ENCODE measurements at regions not wholly inside any gene's neighbourhood (a gene's known extent, or its start where the extent isn't known, plus 50 kb on each side); places are given as distances from the start of the nearest gene placed in this dataset.

DNA sequence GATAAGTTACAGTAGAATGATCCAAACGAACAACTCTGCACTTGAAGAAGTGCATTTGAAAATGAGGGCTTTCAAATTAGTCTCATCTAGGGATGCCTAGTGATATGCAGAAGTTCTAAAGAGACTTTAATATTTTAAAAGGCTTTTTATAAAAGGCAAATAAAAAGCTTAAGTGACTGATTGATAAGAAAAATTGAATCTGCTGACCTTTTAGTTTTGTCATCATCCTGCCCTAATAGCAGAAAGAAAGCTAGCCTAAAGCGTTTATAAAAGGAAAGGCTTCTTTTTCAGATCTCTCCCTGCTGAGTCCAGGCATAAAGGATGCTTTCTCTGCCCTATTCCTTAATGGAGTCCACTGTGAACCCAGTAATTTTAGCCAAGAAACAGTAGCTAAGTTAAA is 72.7 kb upstream of the ALDH1L1 start:
- DNase-seq (ENCODE audit: low spot score): no peak
- no peaks in the 10 kb centered on the region for H3K27me3 ChIP-seq (ENCODE audit: control insufficient read depth in 4 of 4, insufficient read depth in 4 of 4, low read length in 3 of 4)
- H3K4me3 ChIP-seq (ENCODE audit: low read depth in 1 of 3, low read length in 3 of 3): no peak overlapping the region
- H3K9ac ChIP-seq (ENCODE audit: low read depth in 1 of 2, low read length in 2 of 2): no peak overlapping the region
- no peaks in the 10 kb centered on the region for H3K36me3 ChIP-seq (ENCODE audit: control insufficient read depth in 4 of 4, insufficient read depth in 3 of 4, low read depth in 1 of 4, low read length in 3 of 4)
- TF ChIP-seq RAD21 (IDR thresholded peaks at IDR 0.05) (no peak), TAF1 (conservative IDR thresholded peaks at IDR 0.05) (no peak), SP1 (IDR thresholded peaks at IDR 0.05) (no peak), EGR1 (IDR thresholded peaks at IDR 0.05; ENCODE audit: low read depth in 2 of 2) (no peak), ATF3 (IDR thresholded peaks at IDR 0.05) (no peak), FOXA1 (IDR thresholded peaks at IDR 0.05) (no peak), FOXA2 (IDR thresholded peaks at IDR 0.05) (no peak), HNF4A (conservative IDR thresholded peaks at IDR 0.05) (no peak), HNF4G (IDR thresholded peaks at IDR 0.05) (no peak), CTCF (IDR thresholded peaks at IDR 0.05; ENCODE audit: low read depth, low read length, missing input control) (no peak), GABPA (IDR thresholded peaks at IDR 0.05 in 1 of 2, conservative IDR thresholded peaks at IDR 0.05 in 1 of 2) (no peak)
- no peaks in the 10 kb centered on the region for H3K4me1 ChIP-seq (ENCODE audit: control insufficient read depth in 4 of 4, insufficient read depth in 4 of 4, low read length in 3 of 4)
- H3K27ac ChIP-seq (ENCODE audit: low read depth in 1 of 2, low read length in 2 of 2): no peak overlapping the region
- 87% methylated on average over 2 of the region's 2 CpGs for WGBS
- H3K9me3 ChIP-seq (ENCODE audit: control insufficient read depth in 4 of 4, low read length in 3 of 4): no peaks in the 10 kb centered on the region

DNA sequence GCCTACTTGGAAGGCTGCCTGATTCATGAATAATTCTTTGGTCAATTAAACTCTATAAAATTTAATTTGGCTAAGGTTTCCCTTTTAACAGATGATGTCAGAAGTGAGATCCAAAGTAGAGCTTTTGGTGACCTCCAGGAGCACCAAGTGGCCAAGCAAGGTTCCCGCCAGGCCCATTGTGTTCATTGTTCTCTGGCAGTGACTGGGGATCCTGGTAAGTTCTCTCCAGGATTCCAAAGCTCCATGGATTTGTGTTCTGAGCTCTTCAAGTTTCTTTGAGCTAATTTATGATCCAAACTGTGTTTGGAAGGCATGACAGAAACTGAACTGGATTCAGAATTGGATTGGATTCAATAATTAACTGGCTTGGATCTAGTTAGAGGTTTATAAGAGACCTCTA is 72.0 kb upstream of the ALDH1L1 start:
- H3K4me1 ChIP-seq (ENCODE audit: control insufficient read depth in 4 of 4, insufficient read depth in 4 of 4, low read length in 3 of 4): no peaks in the 10 kb centered on the region
- TF ChIP-seq ATF3 (IDR thresholded peaks at IDR 0.05) (no peak), SP1 (IDR thresholded peaks at IDR 0.05) (no peak), HNF4A (conservative IDR thresholded peaks at IDR 0.05) (no peak), EGR1 (IDR thresholded peaks at IDR 0.05; ENCODE audit: low read depth in 2 of 2) (no peak), HNF4G (IDR thresholded peaks at IDR 0.05) (no peak), JUND (IDR thresholded peaks at IDR 0.05) (no peak), GABPA (IDR thresholded peaks at IDR 0.05 in 1 of 2, conservative IDR thresholded peaks at IDR 0.05 in 1 of 2) (no peak), NR2F2 (IDR thresholded peaks at IDR 0.05) (no peak), TAF1 (conservative IDR thresholded peaks at IDR 0.05) (no peak), RXRA (IDR thresholded peaks at IDR 0.05) (no peak), YY1 (IDR thresholded peaks at IDR 0.05) (no peak), FOXA1 (IDR thresholded peaks at IDR 0.05) (no peak), FOXA2 (IDR thresholded peaks at IDR 0.05) (no peak), CTCF (IDR thresholded peaks at IDR 0.05; ENCODE audit: low read depth, low read length, missing input control) (no peak), RAD21 (IDR thresholded peaks at IDR 0.05) (no peak)
- TF ChIP-seq, protein P1, sequence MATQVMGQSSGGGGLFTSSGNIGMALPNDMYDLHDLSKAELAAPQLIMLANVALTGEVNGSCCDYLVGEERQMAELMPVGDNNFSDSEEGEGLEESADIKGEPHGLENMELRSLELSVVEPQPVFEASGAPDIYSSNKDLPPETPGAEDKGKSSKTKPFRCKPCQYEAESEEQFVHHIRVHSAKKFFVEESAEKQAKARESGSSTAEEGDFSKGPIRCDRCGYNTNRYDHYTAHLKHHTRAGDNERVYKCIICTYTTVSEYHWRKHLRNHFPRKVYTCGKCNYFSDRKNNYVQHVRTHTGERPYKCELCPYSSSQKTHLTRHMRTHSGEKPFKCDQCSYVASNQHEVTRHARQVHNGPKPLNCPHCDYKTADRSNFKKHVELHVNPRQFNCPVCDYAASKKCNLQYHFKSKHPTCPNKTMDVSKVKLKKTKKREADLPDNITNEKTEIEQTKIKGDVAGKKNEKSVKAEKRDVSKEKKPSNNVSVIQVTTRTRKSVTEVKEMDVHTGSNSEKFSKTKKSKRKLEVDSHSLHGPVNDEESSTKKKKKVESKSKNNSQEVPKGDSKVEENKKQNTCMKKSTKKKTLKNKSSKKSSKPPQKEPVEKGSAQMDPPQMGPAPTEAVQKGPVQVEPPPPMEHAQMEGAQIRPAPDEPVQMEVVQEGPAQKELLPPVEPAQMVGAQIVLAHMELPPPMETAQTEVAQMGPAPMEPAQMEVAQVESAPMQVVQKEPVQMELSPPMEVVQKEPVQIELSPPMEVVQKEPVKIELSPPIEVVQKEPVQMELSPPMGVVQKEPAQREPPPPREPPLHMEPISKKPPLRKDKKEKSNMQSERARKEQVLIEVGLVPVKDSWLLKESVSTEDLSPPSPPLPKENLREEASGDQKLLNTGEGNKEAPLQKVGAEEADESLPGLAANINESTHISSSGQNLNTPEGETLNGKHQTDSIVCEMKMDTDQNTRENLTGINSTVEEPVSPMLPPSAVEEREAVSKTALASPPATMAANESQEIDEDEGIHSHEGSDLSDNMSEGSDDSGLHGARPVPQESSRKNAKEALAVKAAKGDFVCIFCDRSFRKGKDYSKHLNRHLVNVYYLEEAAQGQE (IDR thresholded peaks at IDR 0.05): no peak
- TF ChIP-seq, protein P2, sequence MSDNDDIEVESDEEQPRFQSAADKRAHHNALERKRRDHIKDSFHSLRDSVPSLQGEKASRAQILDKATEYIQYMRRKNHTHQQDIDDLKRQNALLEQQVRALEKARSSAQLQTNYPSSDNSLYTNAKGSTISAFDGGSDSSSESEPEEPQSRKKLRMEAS (IDR thresholded peaks at IDR 0.05): no peak
- TF ChIP-seq, protein P3, sequence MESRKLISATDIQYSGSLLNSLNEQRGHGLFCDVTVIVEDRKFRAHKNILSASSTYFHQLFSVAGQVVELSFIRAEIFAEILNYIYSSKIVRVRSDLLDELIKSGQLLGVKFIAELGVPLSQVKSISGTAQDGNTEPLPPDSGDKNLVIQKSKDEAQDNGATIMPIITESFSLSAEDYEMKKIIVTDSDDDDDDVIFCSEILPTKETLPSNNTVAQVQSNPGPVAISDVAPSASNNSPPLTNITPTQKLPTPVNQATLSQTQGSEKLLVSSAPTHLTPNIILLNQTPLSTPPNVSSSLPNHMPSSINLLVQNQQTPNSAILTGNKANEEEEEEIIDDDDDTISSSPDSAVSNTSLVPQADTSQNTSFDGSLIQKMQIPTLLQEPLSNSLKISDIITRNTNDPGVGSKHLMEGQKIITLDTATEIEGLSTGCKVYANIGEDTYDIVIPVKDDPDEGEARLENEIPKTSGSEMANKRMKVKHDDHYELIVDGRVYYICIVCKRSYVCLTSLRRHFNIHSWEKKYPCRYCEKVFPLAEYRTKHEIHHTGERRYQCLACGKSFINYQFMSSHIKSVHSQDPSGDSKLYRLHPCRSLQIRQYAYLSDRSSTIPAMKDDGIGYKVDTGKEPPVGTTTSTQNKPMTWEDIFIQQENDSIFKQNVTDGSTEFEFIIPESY (IDR thresholded peaks at IDR 0.05): no peak
- no peak overlapping the region for H3K9ac ChIP-seq (ENCODE audit: low read depth in 1 of 2, low read length in 2 of 2)
- WGBS: 96% methylated on average over 1 of the region's 1 CpG
- no peaks in the 10 kb centered on the region for H3K27me3 ChIP-seq (ENCODE audit: control insufficient read depth in 4 of 4, insufficient read depth in 4 of 4, low read length in 3 of 4)
- H3K4me3 ChIP-seq (ENCODE audit: low read depth in 1 of 3, low read length in 3 of 3): no peak overlapping the region
- no peak overlapping the region for H3K27ac ChIP-seq (ENCODE audit: low read depth in 1 of 2, low read length in 2 of 2)
- no peaks in the 10 kb centered on the region for H3K9me3 ChIP-seq (ENCODE audit: control insufficient read depth in 4 of 4, low read length in 3 of 4)
- no peak for DNase-seq (ENCODE audit: low spot score)
- H3K36me3 ChIP-seq (ENCODE audit: control insufficient read depth in 4 of 4, insufficient read depth in 3 of 4, low read depth in 1 of 4, low read length in 3 of 4): no peaks in the 10 kb centered on the region
